ENCODE measurements at regions not wholly inside any gene's neighbourhood (a gene's known extent, or its start where the extent isn't known, plus 50 kb on each side); places are given as distances from the start of the nearest gene placed in this dataset.

- no peak overlapping the region for H3K4me2 ChIP-seq (ENCODE audit: low read length)
- H3K36me3 ChIP-seq (ENCODE audit: control insufficient read depth, low read length): no peaks in the 10 kb centered on the region
- no peak overlapping the region for H3K27ac ChIP-seq (ENCODE audit: low read depth, low read length)
- no peaks in the 10 kb centered on the region for H3K27me3 ChIP-seq (ENCODE audit: control insufficient read depth, low read length)
- no peaks in the 10 kb centered on the region for H3K9me2 ChIP-seq (replicated peaks; ENCODE audit: control insufficient read depth, low read length)
- H3K4me1 ChIP-seq (ENCODE audit: control insufficient read depth, low read length): peaks cover 10% of the 10 kb centered on the region
- no peaks in the 10 kb centered on the region for H3K9me3 ChIP-seq (ENCODE audit: control insufficient read depth, insufficient read depth, low read length)
- H3K79me2 ChIP-seq (ENCODE audit: control insufficient read depth, low read length): no peaks in the 10 kb centered on the region
- H3K4me3 ChIP-seq (ENCODE audit: low read length): no peak overlapping the region
- no peaks in the 10 kb centered on the region for H4K20me1 ChIP-seq (ENCODE audit: control insufficient read depth, insufficient read depth, low read depth, low read length)
- no peak for TF ChIP-seq CTCF (IDR thresholded peaks at IDR 0.05; ENCODE audit: low read depth, low read length, poor library complexity, severe bottlenecking)
- TF ChIP-seq EZH2phosphoT487 (IDR thresholded peaks at IDR 0.05; ENCODE audit: borderline replicate concordance, low read length): no peak
- H3F3A ChIP-seq (ENCODE audit: control insufficient read depth, insufficient read depth): no peaks in the 10 kb centered on the region
These were observed 211.4 kb upstream of the CD180 start for GRCh38 chr5:67407979-67408378.

GRCh38 chr5:67405755-67406154 is 209.2 kb upstream of the CD180 start:
- Histone ChIP-seq H3K4me3 (ENCODE audit: low read length) (no peak overlapping the region), H3K27me3 (ENCODE audit: control insufficient read depth, low read length) (no peaks in the 10 kb centered on the region), H3K9me2 (replicated peaks; ENCODE audit: control insufficient read depth, low read length) (no peaks in the 10 kb centered on the region), H3K27ac (ENCODE audit: low read depth, low read length) (no peak overlapping the region), H3F3A (ENCODE audit: control insufficient read depth, insufficient read depth) (no peaks in the 10 kb centered on the region), H3K79me2 (ENCODE audit: control insufficient read depth, low read length) (no peaks in the 10 kb centered on the region), H3K4me1 (ENCODE audit: control insufficient read depth, low read length) (peaks cover 10% of the 10 kb centered on the region), H4K20me1 (ENCODE audit: control insufficient read depth, insufficient read depth, low read depth, low read length) (no peaks in the 10 kb centered on the region), H3K4me2 (ENCODE audit: low read length) (no peak overlapping the region), H3K9me3 (ENCODE audit: control insufficient read depth, insufficient read depth, low read length) (no peaks in the 10 kb centered on the region), H3K36me3 (ENCODE audit: control insufficient read depth, low read length) (no peaks in the 10 kb centered on the region)
- no peak for TF ChIP-seq EZH2phosphoT487 (IDR thresholded peaks at IDR 0.05; ENCODE audit: borderline replicate concordance, low read length)
- no peak for TF ChIP-seq CTCF (IDR thresholded peaks at IDR 0.05; ENCODE audit: low read depth, low read length, poor library complexity, severe bottlenecking)

- H3K4me3 ChIP-seq (ENCODE audit: low read length): no peak overlapping the region
- TF ChIP-seq EZH2phosphoT487 (IDR thresholded peaks at IDR 0.05; ENCODE audit: borderline replicate concordance, low read length) (no peak), CTCF (IDR thresholded peaks at IDR 0.05; ENCODE audit: low read depth, low read length, poor library complexity, severe bottlenecking) (no peak)
- no peaks in the 10 kb centered on the region for H3K9me3 ChIP-seq (ENCODE audit: control insufficient read depth, insufficient read depth, low read length)
- H3K27ac ChIP-seq (ENCODE audit: low read depth, low read length): no peak overlapping the region
- H3K9me2 ChIP-seq (replicated peaks; ENCODE audit: control insufficient read depth, low read length): no peaks in the 10 kb centered on the region
- H3K27me3 ChIP-seq (ENCODE audit: control insufficient read depth, low read length): no peaks in the 10 kb centered on the region
- no peaks in the 10 kb centered on the region for H3F3A ChIP-seq (ENCODE audit: control insufficient read depth, insufficient read depth)
- H3K4me2 ChIP-seq (ENCODE audit: low read length): no peak overlapping the region
- H3K79me2 ChIP-seq (ENCODE audit: control insufficient read depth, low read length): no peaks in the 10 kb centered on the region
- peaks cover 10% of the 10 kb centered on the region for H3K4me1 ChIP-seq (ENCODE audit: control insufficient read depth, low read length)
- H3K36me3 ChIP-seq (ENCODE audit: control insufficient read depth, low read length): no peaks in the 10 kb centered on the region
- H4K20me1 ChIP-seq (ENCODE audit: control insufficient read depth, insufficient read depth, low read depth, low read length): no peaks in the 10 kb centered on the region
These were observed 208.4 kb upstream of the CD180 start for GRCh38 chr5:67405101-67405364.

Measured in DOHH2 (cell line).